ENCODE measurements at regions not wholly inside any gene's neighbourhood (a gene's known extent, or its start where the extent isn't known, plus 50 kb on each side); places are given as distances from the start of the nearest gene placed in this dataset.

- TF ChIP-seq PATZ1 (CRISPR knock-in tag; IDR thresholded peaks at IDR 0.05; ENCODE audit: borderline replicate concordance) (no peak), TSHZ2 (CRISPR knock-in tag; IDR thresholded peaks at IDR 0.05) (no peak), TOX (CRISPR knock-in tag; IDR thresholded peaks at IDR 0.05; ENCODE audit: borderline replicate concordance) (no peak), GLIS3 (CRISPR knock-in tag; IDR thresholded peaks at IDR 0.05) (no peak), CREB5 (CRISPR knock-in tag; IDR thresholded peaks at IDR 0.05; ENCODE audit: low read depth) (no peak)
These were observed 51.4 kb upstream of the HNRNPU start for GRCh38 chr1:244915736-244916135.

Data from SK-N-SH treated with all-trans-retinoic acid at 6 μM for 48 hours (cell line).